COLO668 (cell line): ENCODE measurements at regions not wholly inside any gene's neighbourhood (a gene's known extent, or its start where the extent isn't known, plus 50 kb on each side); places are given as distances from the start of the nearest gene placed in this dataset.
"Not testable (repeated sequence)": the region's sequence is repeated elsewhere in the genome, so short reads cannot be mapped to it uniquely, and the experiment has no call there.

Experiments used
- DNase-seq: peaks from one replicate; lab custom pipeline; 2025; ENCODE audit not compliant: unreplicated experiment; lab: John Stamatoyannopoulos, UW

DNA sequence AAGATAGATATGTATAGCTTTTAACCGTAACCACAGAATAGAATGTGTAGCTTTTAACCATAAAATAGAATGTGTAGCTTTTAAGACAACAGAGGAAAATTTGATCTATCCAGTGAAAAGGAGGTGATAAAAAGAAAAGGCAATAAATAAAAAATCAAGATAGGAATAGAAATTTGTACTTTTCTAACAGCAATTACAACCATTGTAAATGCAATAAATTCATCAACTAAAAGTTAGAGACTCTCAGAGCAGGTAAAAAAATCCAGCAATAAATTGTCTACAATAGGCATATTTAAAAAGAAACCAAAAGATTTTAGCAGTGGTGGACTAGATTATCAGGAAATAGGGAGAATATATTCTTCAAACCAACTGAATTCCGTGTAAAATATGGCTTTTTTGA, 63.8 kb upstream of the ABHD2 start:
- DNase-seq = no peak

DNA sequence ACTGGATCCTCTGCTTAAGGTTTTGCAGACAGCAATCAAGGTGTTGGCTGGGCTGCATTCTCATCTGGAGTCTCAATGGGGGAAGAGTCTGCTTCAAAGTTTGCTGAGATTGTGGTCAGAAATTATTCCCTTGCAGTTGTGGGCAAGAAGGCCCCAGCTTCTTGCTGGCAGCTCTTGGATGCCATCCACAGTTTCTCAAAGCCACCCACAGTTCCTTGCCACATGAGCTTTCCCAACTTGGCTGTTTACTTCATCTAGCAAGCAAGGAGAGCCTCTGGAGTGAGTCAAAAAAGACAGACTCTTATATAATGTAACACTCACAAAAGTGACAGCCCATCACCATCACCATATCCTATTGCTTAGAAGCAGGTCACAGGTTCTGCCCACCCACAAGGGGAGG, 62.1 kb upstream of the ABHD2 start:
- DNase-seq = no peak

DNA sequence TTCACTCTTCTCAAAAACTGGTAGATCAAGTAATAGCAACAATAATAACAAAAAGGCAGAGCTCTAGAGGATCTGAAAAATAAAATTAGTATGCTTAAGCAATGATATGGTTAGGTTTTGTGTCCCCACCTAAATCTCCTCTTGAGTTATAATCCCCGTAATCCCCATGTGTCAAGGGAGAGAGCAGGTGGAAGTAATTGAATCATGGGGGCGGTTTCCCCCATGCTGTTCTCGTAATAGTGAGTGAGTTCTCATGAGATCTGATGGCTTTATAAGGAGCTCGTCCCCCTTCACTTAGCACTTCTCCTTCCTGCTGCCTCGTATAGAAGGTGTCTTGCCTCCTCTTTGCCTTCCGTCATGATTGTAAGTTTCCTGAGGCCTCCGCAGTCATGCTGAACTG, 60.2 kb upstream of the ABHD2 start:
- DNase-seq = no peak

DNA sequence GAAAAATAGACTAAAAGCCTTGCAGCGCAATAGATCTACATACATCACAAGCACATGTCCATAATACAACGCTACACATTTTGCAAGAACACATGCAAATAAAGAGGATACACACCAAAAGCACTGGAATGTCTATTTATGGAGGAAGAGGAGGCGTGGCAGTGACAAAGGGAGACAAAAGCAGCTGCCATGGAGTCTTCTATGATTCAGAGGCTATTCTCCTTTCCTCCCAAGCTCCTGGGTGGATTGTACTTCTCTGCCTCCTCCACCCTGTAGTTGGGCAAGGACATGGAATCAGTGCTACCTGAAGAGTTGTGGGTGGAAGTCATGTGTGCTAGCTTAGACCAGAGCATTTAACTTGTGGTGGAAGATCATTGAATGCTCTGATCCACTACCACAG, 57.9 kb upstream of the ABHD2 start:
- no peak for DNase-seq

DNA sequence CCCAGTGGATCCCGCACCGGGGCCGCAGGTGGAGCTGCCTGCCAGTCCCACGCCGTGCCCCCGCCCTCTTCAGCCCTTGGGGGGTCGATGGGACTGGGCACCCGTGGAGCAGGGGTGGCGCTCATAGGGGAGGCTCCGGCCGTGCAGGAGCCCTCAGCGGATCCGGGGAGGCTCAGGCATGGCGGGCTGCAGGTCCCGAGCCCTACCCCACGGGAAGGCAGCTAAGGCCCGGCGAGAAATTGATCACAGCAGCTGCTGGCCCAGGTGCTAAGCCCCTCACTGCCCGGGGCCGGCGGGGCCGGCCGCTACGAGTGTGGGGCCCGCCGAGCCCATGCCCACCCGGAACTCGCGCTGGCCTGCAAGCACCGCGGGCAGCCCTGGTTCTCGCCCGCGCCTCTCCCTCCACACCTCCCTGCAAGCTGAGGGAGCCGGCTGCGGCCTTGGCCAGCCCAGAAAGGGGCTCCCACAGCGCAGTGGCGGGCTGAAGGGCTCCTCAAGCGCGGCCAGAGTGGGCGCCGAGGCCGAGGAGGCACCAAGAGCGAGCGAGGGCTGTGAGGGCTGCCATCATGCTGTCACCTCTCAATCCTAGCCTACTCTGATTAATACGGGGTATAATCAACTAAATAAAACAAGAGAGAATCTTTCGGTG, 56.5 kb upstream of the ABHD2 start:
- not testable (repeated sequence) for DNase-seq

DNA sequence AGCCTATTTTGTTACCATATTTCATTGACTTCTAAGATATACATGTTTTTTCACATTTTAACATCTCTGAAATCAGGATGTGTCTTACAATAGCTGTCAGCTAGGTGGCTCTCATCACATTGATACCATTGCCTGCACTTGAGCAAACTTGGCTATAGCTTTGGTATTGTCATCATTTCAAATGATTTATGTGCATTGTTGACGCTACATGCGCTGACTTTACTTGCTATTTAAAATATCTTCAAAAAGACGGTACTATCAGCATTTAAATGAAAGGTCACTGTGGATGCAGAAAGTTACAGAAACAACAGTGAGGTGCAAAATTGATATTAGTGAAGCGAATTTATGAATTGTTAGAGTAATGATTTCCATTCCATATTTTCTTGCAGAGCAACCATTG, 54.0 kb upstream of the ABHD2 start:
- DNase-seq = no peak

DNA sequence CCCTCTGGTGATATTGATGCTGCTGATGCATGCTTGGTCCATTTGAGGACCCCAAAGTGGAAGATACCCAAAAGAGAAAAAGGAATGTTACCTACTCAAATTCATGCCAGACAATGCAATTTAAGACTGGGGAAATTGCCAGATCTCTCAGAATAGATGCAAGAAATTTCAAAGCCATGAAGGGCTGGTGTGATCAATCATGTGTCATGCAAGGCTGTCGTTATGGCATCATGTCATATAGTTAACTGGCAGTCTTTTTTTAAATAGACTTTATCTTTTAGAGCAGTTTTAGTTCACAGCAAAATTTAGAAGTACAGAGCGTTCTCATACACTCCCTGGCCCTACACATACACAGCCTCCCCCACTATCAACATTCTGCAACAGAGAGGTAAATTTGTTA, 53.1 kb upstream of the ABHD2 start:
- DNase-seq = no peak

DNA sequence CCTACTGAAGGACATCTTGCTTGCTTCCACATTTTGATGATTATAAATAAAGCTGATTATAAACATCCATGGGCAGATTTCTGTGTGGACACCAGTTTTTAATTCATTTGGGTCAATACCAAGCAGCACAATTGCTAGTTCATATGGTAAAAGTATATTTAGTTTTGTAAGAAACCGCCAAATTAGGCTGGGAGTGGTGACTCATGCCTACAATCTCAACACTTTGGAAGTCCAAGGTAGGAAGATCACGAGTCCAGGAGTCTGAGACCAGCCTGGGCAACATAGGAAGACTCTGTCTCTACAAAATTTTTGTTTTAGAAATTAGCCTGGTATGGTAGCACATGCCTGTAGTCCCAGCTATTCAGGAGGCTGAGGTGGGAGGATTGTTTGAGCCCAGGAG, 52.6 kb upstream of the ABHD2 start:
- DNase-seq = no peak

DNA sequence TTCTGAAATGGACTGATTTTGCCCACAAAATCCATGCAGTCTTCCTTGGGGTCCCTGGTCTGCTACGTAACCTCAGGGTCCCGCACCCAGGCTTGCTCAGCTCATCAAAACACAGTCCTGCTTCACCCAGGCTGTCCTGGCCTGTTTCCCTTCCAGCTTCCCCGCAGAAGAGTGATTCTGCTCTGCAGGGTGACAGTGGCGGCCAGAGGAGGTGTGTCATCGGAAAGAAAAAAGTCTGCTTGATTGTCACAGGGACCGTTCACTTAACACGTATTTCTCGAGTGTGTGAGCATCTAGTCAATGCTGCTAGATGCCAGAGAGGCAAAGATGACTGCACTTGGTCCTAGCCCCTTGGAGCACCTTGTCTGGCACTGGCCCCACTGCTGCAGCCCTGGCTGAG, 50.1 kb upstream of the ABHD2 start:
- no peak for DNase-seq
